Neural progenitor cell (in vitro differentiated cells): ENCODE measurements at regions not wholly inside any gene's neighbourhood (a gene's known extent, or its start where the extent isn't known, plus 50 kb on each side); places are given as distances from the start of the nearest gene placed in this dataset.

Experiments used
- EZH2 ChIP-seq: fragments of 200-600 bp; sonication (generic); IDR thresholded peaks from 2 replicates; pipeline ENCODE4 v1.6.1; 2017; ENCODE audit warnings: antibody characterized with exemption, mild to moderate bottlenecking, moderate library complexity
- EZH2phosphoT487 ChIP-seq: fragments of 200-600 bp; sonication (generic); IDR thresholded peaks from 2 replicates; pipeline ENCODE4 v1.6.1; 2017; ENCODE audit warnings: antibody characterized with exemption
- TF ChIP-seq, protein P1 (sequence below): fragments of 200-600 bp; sonication (generic); IDR thresholded peaks from 2 replicates; pipeline ENCODE4 v1.5.1; 2017; ENCODE audit warnings: antibody characterized with exemption, mild to moderate bottlenecking

DNA sequence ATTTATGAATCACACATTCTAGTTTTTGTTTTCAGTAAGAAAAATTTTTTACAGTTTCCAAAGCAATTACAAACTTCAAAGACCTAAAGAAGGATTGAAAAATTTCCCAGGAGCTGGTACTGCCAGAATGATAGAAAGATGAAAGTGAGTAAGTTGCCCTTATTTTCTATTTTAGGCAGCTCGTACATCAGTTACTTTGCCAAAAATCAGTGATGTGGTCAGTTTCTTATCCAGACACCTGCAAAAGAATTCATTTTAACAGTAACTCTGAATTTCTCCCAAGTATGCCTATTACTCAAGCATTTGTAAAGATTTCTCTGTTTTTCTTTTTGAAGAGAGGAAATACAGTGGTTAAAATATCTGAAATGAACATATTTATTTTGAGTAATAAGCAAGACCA lies 976.3 kb upstream of the RAG2 start:
- TF ChIP-seq, protein P1, sequence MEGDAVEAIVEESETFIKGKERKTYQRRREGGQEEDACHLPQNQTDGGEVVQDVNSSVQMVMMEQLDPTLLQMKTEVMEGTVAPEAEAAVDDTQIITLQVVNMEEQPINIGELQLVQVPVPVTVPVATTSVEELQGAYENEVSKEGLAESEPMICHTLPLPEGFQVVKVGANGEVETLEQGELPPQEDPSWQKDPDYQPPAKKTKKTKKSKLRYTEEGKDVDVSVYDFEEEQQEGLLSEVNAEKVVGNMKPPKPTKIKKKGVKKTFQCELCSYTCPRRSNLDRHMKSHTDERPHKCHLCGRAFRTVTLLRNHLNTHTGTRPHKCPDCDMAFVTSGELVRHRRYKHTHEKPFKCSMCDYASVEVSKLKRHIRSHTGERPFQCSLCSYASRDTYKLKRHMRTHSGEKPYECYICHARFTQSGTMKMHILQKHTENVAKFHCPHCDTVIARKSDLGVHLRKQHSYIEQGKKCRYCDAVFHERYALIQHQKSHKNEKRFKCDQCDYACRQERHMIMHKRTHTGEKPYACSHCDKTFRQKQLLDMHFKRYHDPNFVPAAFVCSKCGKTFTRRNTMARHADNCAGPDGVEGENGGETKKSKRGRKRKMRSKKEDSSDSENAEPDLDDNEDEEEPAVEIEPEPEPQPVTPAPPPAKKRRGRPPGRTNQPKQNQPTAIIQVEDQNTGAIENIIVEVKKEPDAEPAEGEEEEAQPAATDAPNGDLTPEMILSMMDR = no peak
- TF ChIP-seq EZH2phosphoT487 (no peak), EZH2 (no peak)
